Stomach (tissue), 4 donors: ENCODE measurements at regions not wholly inside any gene's neighbourhood (a gene's known extent, or its start where the extent isn't known, plus 50 kb on each side); places are given as distances from the start of the nearest gene placed in this dataset.

Experiments used
- CTCF ChIP-seq, 7 experiments: fragments of 450-650 bp in 4 of 7; fragments of 200-600 bp in 3 of 7; sonication (generic) in 3 of 7; IDR thresholded peaks; one replicate each; pipeline ENCODE4 v1.5.1; 2016 to 2019; ENCODE audit warnings: antibody characterized with exemption in 7 of 7, control low read depth in 2 of 7, mild to moderate bottlenecking in 1 of 7
- EP300 ChIP-seq: sonication (generic); formaldehyde crosslinking; IDR thresholded peaks from one replicate; pipeline ENCODE4 v1.6.1; 2017; ENCODE audit warnings: antibody characterized with exemption
- POLR2A ChIP-seq, 4 donors: fragments of 450-650 bp; IDR thresholded peaks; one replicate each; pipeline ENCODE4 v1.6.1; 2016; ENCODE audit warnings: antibody characterized with exemption in 4 of 4, control low read depth in 2 of 4, mild to moderate bottlenecking in 1 of 4, moderate library complexity in 1 of 4
- POLR2AphosphoS5 ChIP-seq, 3 donors: sonication (generic); formaldehyde crosslinking; IDR thresholded peaks; one replicate each; pipeline ENCODE4 v1.6.1; 2016; ENCODE audit warnings: antibody characterized with exemption in 3 of 3

DNA sequence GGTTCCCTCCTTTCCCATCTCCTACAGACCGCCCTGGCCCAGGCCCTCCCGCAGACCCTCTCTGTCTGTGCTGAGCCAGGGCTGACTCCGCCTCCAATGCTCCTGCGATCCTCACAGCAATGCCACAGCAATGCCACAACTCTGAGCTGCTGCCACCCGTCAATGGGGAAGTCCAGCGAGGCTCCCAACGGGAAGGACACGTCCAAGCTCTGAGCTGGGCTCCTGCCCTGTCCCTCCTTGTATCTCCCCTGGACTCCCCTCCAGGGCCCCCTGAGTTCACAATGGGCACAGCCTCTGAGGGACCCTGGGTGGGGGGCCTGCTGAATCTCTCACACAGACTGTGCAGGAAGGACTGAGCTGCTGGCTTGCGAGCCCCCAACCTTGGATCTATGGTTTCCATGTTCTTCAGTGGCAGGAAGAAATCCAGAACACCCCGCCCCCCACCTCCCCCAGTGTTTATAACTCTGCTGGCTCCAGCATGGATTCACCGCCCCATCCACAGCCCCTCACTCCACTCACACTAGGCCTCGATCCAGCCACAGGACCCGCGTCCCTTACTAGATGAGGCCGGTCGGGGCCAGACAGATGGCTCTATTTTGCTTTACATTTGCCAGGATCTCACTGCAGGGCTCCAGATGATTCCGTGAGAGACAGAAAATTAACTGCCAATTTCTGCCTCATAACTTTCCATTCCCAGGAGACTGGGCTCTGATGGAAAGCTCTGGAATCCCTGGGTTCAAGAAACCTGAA lies 338.0 kb downstream of the MATN1 start:
- TF ChIP-seq CTCF (IDR thresholded peaks at IDR 0.05) (no peak), POLR2A (IDR thresholded peaks at IDR 0.05) (no peak), POLR2AphosphoS5 (IDR thresholded peaks at IDR 0.05) (no peak), EP300 (no peak)
